CD14-positive monocyte (primary cell): ENCODE measurements at regions not wholly inside any gene's neighbourhood (a gene's known extent, or its start where the extent isn't known, plus 50 kb on each side); places are given as distances from the start of the nearest gene placed in this dataset.

Source experiments
- DNase-seq, 3 donors: peaks; one replicate each; pipeline ENCODE4 v3.0.0-alpha.2; 2011 to 2022
- H2AFZ ChIP-seq: 2 replicates; pipeline ENCODE4 v1.6.0; 2012; ENCODE audit warnings: mild to moderate bottlenecking, low read depth, low read length, inconsistent platforms; ENCODE audit not compliant: insufficient read depth, poor library complexity, severe bottlenecking
- H3K27ac ChIP-seq, 2 donors: 1 replicate in 1 of 2; 2 replicates in 1 of 2; pipeline ENCODE4 v1.5.1; 2012 to 2013; ENCODE audit warnings: low read length in 2 of 2, control low read depth in 1 of 2, inconsistent platforms in 1 of 2, low read depth in 1 of 2, mild to moderate bottlenecking in 1 of 2
- H3K27me3 ChIP-seq, 2 donors: one replicate each; pipeline versions ENCODE4 v1.6.0 to v1.6.1; 2011 to 2013; ENCODE audit warnings: low read length in 2 of 2; ENCODE audit not compliant: control insufficient read depth in 2 of 2, insufficient read depth in 2 of 2
- H3K36me3 ChIP-seq, 2 donors: replicated peaks in 1 of 2; 1 replicate in 1 of 2; 2 replicates in 1 of 2; pipeline versions ENCODE4 v1.5.1 to v1.6.1; 2012 to 2013; ENCODE audit warnings: low read length in 2 of 2, control low read depth in 1 of 2, inconsistent platforms in 1 of 2, mild to moderate bottlenecking in 1 of 2; ENCODE audit not compliant: insufficient read depth in 2 of 2, control insufficient read depth in 1 of 2
- H3K4me1 ChIP-seq, 2 donors: 1 replicate in 1 of 2; 2 replicates in 1 of 2; pipeline versions ENCODE4 v1.5.1 to v1.6.1; 2012 to 2013; ENCODE audit warnings: low read length in 2 of 2, control low read depth in 1 of 2, inconsistent platforms in 1 of 2, mild to moderate bottlenecking in 1 of 2, moderate library complexity in 1 of 2; ENCODE audit not compliant: insufficient read depth in 2 of 2, control insufficient read depth in 1 of 2
- H3K4me2 ChIP-seq: replicated peaks from 2 replicates; pipeline ENCODE3; 2012; ENCODE audit warnings: low read length, moderate library complexity, mild to moderate bottlenecking; ENCODE audit not compliant: poor library complexity, severe bottlenecking; ENCODE audit errors: extremely low read depth
- H3K4me3 ChIP-seq, 3 experiments: fragments of 200-600 bp in 1 of 3; sonication (generic) in 1 of 3; replicated peaks in 1 of 3; 1 replicate in 2 of 3; 2 replicates in 1 of 3; pipeline ENCODE4 v1.5.1; 2011 to 2013; ENCODE audit warnings: low read length in 3 of 3, mild to moderate bottlenecking in 3 of 3, control low read depth in 2 of 3, low read depth in 2 of 3, inconsistent platforms in 1 of 3, moderate library complexity in 1 of 3
- H3K79me2 ChIP-seq: 2 replicates; pipeline ENCODE4 v1.6.0; 2012; ENCODE audit warnings: mild to moderate bottlenecking, control low read depth, inconsistent platforms, low read length, moderate library complexity; ENCODE audit not compliant: insufficient read depth
- H3K9ac ChIP-seq: 2 replicates; pipeline ENCODE4 v1.6.0; 2017; ENCODE audit warnings: low read length, mild to moderate bottlenecking; ENCODE audit not compliant: insufficient read depth, poor library complexity, severe bottlenecking
- H3K9me3 ChIP-seq, 2 donors: replicated peaks in 1 of 2; 1 replicate in 1 of 2; 2 replicates in 1 of 2; pipeline versions ENCODE4 v1.5.1 to v1.6.1; 2012 to 2013; ENCODE audit warnings: low read length in 2 of 2, control low read depth in 1 of 2; ENCODE audit not compliant: control insufficient read depth in 1 of 2, insufficient read depth in 1 of 2
- H4K20me1 ChIP-seq: 2 replicates; pipeline ENCODE4 v1.6.0; 2012; ENCODE audit warnings: mild to moderate bottlenecking, low read length, control low read depth, moderate library complexity; ENCODE audit not compliant: insufficient read depth
- H3K27ac Mint-ChIP-seq, 7 donors: one replicate each; pipeline ENCODE4 v1.8.0; 2020; ENCODE audit warnings: mild to moderate bottlenecking in 7 of 7, mixed read lengths in 7 of 7, moderate library complexity in 6 of 7, inconsistent platforms in 2 of 7
- H3K27me3 Mint-ChIP-seq, 3 donors: one replicate each; pipeline ENCODE4 v1.8.0; 2021 to 2022; ENCODE audit warnings: low read depth in 3 of 3, mild to moderate bottlenecking in 3 of 3, mixed read lengths in 3 of 3, moderate library complexity in 3 of 3, inconsistent platforms in 1 of 3
- H3K36me3 Mint-ChIP-seq, 2 donors: one replicate each; pipeline ENCODE4 v1.8.0; 2020; ENCODE audit warnings: mixed read lengths in 2 of 2, inconsistent platforms in 1 of 2, mild to moderate bottlenecking in 1 of 2
- H3K4me1 Mint-ChIP-seq: one replicate; pipeline ENCODE4 v1.8.0; 2020; ENCODE audit warnings: mild to moderate bottlenecking, mixed read lengths
- H3K4me3 Mint-ChIP-seq, 2 donors: one replicate each; pipeline ENCODE4 v1.8.0; 2020; ENCODE audit warnings: mild to moderate bottlenecking in 2 of 2, mixed read lengths in 2 of 2, moderate library complexity in 1 of 2
- H3K9me3 Mint-ChIP-seq, 7 donors: one replicate each; pipeline ENCODE4 v1.8.0; 2020 to 2022; ENCODE audit warnings: mixed read lengths in 7 of 7, mild to moderate bottlenecking in 6 of 7, moderate library complexity in 6 of 7, inconsistent platforms in 2 of 7
- WGBS: methylation state at CpG from one replicate; pipeline ENCODE4 v1.1.5; 2013; ENCODE audit warnings: missing lambda C conversion rate; ENCODE audit not compliant: insufficient coverage; 5-methylcytosine and 5-hydroxymethylcytosine counted together
- intact Hi-C, 2 donors: fragments of 100-400 bp; cut with micrococcal nuclease; formaldehyde crosslinking; loops; one replicate each; pipeline versions ENCODE4 v1.15.0 to v1.15.1; 2023
- TF ChIP-seq, protein P1 (sequence below): fragments of 200-600 bp; IDR thresholded peaks from one replicate; pipeline ENCODE4 v1.8.0; 2022; ENCODE audit warnings: antibody characterized with exemption, mild to moderate bottlenecking

GRCh38 chr11:81007046-81007445, 1566.2 kb upstream of the TENM4 start:
- Histone ChIP-seq H3K9ac (no peak overlapping the region), H3K9me3 (no peaks in the 10 kb centered on the region), H2AFZ (no peak overlapping the region), H4K20me1 (no peaks in the 10 kb centered on the region), H3K27me3 (no peaks in the 10 kb centered on the region), H3K36me3 (no peaks in the 10 kb centered on the region), H3K27ac (no peak overlapping the region), H3K4me1 (no peaks in the 10 kb centered on the region), H3K4me3 (no peak overlapping the region), H3K79me2 (no peaks in the 10 kb centered on the region), H3K4me2 (no peak overlapping the region)
- Mint-ChIP-seq H3K27ac (no peak overlapping the region), H3K9me3 (no peaks in the 10 kb centered on the region), H3K4me3 (no peak overlapping the region), H3K4me1 (no peaks in the 10 kb centered on the region), H3K36me3 (no peaks in the 10 kb centered on the region), H3K27me3 (no peaks in the 10 kb centered on the region)
- intact Hi-C loops, result no loop called here
- DNase-seq, result no peak
- WGBS, result no CpG with 5 or more reads among the region's 2 CpGs
- TF ChIP-seq, protein P1, sequence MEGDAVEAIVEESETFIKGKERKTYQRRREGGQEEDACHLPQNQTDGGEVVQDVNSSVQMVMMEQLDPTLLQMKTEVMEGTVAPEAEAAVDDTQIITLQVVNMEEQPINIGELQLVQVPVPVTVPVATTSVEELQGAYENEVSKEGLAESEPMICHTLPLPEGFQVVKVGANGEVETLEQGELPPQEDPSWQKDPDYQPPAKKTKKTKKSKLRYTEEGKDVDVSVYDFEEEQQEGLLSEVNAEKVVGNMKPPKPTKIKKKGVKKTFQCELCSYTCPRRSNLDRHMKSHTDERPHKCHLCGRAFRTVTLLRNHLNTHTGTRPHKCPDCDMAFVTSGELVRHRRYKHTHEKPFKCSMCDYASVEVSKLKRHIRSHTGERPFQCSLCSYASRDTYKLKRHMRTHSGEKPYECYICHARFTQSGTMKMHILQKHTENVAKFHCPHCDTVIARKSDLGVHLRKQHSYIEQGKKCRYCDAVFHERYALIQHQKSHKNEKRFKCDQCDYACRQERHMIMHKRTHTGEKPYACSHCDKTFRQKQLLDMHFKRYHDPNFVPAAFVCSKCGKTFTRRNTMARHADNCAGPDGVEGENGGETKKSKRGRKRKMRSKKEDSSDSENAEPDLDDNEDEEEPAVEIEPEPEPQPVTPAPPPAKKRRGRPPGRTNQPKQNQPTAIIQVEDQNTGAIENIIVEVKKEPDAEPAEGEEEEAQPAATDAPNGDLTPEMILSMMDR, result no peak

DNA sequence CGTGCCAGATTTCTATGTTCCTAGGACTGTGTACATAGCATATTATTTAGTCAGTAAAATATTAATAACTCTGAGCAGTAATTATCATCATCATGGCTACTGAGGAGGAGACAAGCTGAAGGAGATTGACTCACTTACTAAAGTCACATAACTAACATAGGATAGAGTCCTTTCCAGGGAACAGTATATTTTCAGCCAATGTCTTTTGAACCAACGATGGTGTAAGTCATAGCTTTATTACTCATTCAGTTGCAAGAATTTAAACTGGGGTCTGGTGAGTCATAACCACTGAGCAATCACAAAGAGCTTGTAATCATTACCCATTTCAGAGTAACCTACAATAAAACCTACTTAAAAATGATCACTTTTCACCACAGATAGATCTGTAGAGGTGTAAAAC, 1564.8 kb upstream of the TENM4 start:
- Histone ChIP-seq H3K4me1 (no peaks in the 10 kb centered on the region), H4K20me1 (no peaks in the 10 kb centered on the region), H3K79me2 (no peaks in the 10 kb centered on the region), H3K4me2 (no peak overlapping the region), H3K9me3 (no peaks in the 10 kb centered on the region), H3K4me3 (no peak overlapping the region), H2AFZ (no peak overlapping the region), H3K9ac (no peak overlapping the region), H3K27ac (no peak overlapping the region), H3K36me3 (no peaks in the 10 kb centered on the region), H3K27me3 (no peaks in the 10 kb centered on the region)
- WGBS, result no CpG with 5 or more reads among the region's 2 CpGs
- no peaks in the 10 kb centered on the region for H3K9me3 Mint-ChIP-seq
- TF ChIP-seq, protein P1, result no peak
- H3K36me3 Mint-ChIP-seq, result no peaks in the 10 kb centered on the region
- no peak for DNase-seq
- H3K4me1 Mint-ChIP-seq, result no peaks in the 10 kb centered on the region
- H3K27ac Mint-ChIP-seq, result no peak overlapping the region
- H3K4me3 Mint-ChIP-seq, result no peak overlapping the region
- intact Hi-C loops, result no loop called here
- H3K27me3 Mint-ChIP-seq, result no peaks in the 10 kb centered on the region
